ENCODE measurements at regions not wholly inside any gene's neighbourhood (a gene's known extent, or its start where the extent isn't known, plus 50 kb on each side); places are given as distances from the start of the nearest gene placed in this dataset.

DNA sequence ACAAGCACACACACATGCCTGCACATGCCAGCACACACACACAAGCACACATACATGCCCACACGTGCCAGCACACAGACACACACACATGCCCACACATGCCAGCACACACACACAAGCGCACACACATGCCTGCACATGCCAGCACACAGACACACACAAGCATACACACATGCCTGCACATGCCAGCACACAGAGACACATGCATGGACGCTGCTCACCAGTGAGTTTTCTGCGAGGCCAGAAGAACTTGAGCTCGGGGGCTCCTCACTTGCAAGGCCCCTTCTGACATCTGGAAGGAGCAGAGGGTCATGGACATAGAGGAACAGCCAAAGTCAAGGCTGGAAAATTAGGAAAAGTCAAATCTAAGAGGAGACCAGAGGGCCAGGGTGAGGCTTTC lies 61.2 kb upstream of the BCL11B start:
- Histone ChIP-seq H3K9me3 (ENCODE audit: low read depth) (no peaks in the 10 kb centered on the region), H3F3A (ENCODE audit: low read depth) (no peaks in the 10 kb centered on the region), H3K4me1 (no peaks in the 10 kb centered on the region), H3K9ac (no peak overlapping the region), H2AFZ (replicated peaks) (no peak overlapping the region), H3K27ac (no peak overlapping the region), H3K36me3 (no peaks in the 10 kb centered on the region), H3K79me2 (ENCODE audit: low read depth) (no peaks in the 10 kb centered on the region), H3K4me2 (no peak overlapping the region), H3K4me3 (no peak overlapping the region), H4K20me1 (ENCODE audit: low read depth) (no peaks in the 10 kb centered on the region), H3K27me3 (no peaks in the 10 kb centered on the region)
- Mint-ChIP-seq H3K27me3 (ENCODE audit: insufficient read depth, low read depth) (peaks cover 23% of the 10 kb centered on the region), H3K27ac (no peak overlapping the region), H3K36me3 (no peaks in the 10 kb centered on the region), H3K9me3 (no peaks in the 10 kb centered on the region), H3K4me3 (no peak overlapping the region), H3K4me1 (peaks cover 10% of the 10 kb centered on the region)
- no peak for TF ChIP-seq EZH2phosphoT487 (IDR thresholded peaks at IDR 0.05)
- TF ChIP-seq CTCF (IDR thresholded peaks at IDR 0.05): no peak
- no peak for TF ChIP-seq EZH2 (IDR thresholded peaks at IDR 0.05)
- DNase-seq (ENCODE audit: low spot score): no peak

DNA sequence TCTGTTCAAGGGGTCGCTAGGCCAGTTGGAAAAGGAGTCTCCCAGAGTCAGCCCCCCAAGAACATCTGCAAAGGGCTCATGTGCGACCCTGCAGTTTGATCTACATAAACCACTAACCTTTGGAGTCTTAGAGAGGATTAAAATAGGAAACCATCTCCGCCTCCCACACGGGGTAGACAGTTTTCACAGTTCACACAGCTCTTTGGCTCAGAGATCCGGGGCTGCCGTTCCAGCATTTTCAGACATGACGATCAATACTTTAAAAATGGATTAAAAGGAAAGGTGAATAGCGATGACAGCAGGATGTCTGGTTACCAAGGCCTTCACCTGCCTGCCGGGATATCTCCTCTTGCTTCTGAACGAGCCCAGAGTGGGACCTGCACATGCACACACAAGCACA lies 59.8 kb upstream of the BCL11B start:
- TF ChIP-seq EZH2phosphoT487 (IDR thresholded peaks at IDR 0.05) (no peak), CTCF (IDR thresholded peaks at IDR 0.05) (no peak), EZH2 (IDR thresholded peaks at IDR 0.05) (no peak)
- peaks cover 12% of the 10 kb centered on the region for H3K4me1 Mint-ChIP-seq
- H3K9me3 Mint-ChIP-seq: no peaks in the 10 kb centered on the region

DNA sequence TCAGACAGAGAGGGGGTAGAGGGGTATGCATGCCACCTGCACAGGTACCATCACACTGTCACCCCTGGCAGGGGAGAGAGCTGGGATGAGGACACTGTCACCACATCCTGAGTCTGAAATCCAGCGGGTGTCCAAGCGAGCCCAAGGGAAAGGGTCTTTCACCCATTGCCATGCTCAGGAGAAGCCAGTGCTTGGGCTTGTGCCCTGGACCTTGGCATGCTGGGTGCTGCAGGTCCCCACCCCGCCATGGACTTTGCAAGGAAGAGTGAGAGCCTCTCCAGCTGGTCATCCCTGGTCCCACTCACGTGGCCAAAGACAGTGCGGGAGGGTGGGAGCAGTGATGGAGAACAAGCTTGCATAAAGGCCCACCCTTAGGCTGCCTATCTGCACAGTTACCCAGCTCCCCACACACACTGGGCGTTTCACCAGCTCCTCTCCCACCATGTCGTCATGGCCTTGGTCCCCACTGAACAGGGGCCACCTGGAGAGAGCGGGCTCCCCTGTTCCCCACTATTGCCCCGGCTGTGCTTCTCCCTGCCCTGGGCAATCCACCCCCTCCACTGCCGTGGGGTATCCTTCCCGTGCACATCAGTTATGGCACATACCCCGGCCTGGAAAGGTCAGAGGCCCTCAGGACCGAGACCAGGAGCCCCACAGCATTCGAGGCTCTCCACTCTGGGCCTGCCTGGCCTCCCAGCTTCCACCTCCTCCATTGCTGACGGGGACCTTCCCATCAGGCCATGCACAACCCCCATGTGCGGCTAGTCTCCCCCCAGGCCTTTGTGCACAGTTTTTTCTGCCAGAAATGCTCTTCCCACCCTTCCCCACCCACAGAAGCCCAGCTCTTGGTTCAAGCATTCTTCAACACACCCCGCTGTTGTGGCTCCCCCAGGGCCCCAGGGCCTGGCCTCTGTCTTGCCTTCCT lies 58.6 kb upstream of the BCL11B start:
- DNase-seq (ENCODE audit: low spot score): no peak
- no peaks in the 10 kb centered on the region for H3K79me2 ChIP-seq (ENCODE audit: low read depth)

More for the DNA sequence above, 59.8 kb upstream of the BCL11B start:
- Histone ChIP-seq H3K4me3 (no peak overlapping the region), H3K27me3 (no peaks in the 10 kb centered on the region), H3K9ac (no peak overlapping the region), H4K20me1 (ENCODE audit: low read depth) (no peaks in the 10 kb centered on the region), H3K27ac (no peak overlapping the region), H3K4me1 (no peaks in the 10 kb centered on the region), H2AFZ (replicated peaks) (no peak overlapping the region), H3F3A (ENCODE audit: low read depth) (no peaks in the 10 kb centered on the region), H3K4me2 (no peak overlapping the region), H3K36me3 (no peaks in the 10 kb centered on the region), H3K9me3 (ENCODE audit: low read depth) (no peaks in the 10 kb centered on the region), H3K79me2 (ENCODE audit: low read depth) (no peaks in the 10 kb centered on the region)
- no peak for DNase-seq (ENCODE audit: low spot score)
- Mint-ChIP-seq H3K4me3 (no peak overlapping the region), H3K36me3 (no peaks in the 10 kb centered on the region), H3K27me3 (ENCODE audit: insufficient read depth, low read depth) (peaks cover 21% of the 10 kb centered on the region), H3K27ac (no peak overlapping the region)

More for the DNA sequence above, 58.6 kb upstream of the BCL11B start:
- H4K20me1 ChIP-seq (ENCODE audit: low read depth): no peaks in the 10 kb centered on the region
- H3K4me3 ChIP-seq: no peak overlapping the region
- H3K4me2 ChIP-seq: no peak overlapping the region
- H3F3A ChIP-seq (ENCODE audit: low read depth): no peaks in the 10 kb centered on the region
- no peak overlapping the region for H3K27ac ChIP-seq
- H3K4me1 ChIP-seq: no peaks in the 10 kb centered on the region
- Mint-ChIP-seq H3K4me3 (no peak overlapping the region), H3K4me1 (peaks cover 12% of the 10 kb centered on the region), H3K27ac (no peak overlapping the region), H3K36me3 (no peaks in the 10 kb centered on the region), H3K9me3 (no peaks in the 10 kb centered on the region), H3K27me3 (ENCODE audit: insufficient read depth, low read depth) (peaks cover 20% of the 10 kb centered on the region)
- H3K9me3 ChIP-seq (ENCODE audit: low read depth): no peaks in the 10 kb centered on the region
- no peaks in the 10 kb centered on the region for H3K36me3 ChIP-seq
- no peaks in the 10 kb centered on the region for H3K27me3 ChIP-seq
- no peak overlapping the region for H3K9ac ChIP-seq
- TF ChIP-seq EZH2phosphoT487 (IDR thresholded peaks at IDR 0.05): no peak
- TF ChIP-seq CTCF (IDR thresholded peaks at IDR 0.05): no peak
- no peak for TF ChIP-seq EZH2 (IDR thresholded peaks at IDR 0.05)
- H2AFZ ChIP-seq (replicated peaks): no peak overlapping the region

All from neural progenitor cell (in vitro differentiated cells).